HG03460 (cell line): ENCODE measurements at regions not wholly inside any gene's neighbourhood (a gene's known extent, or its start where the extent isn't known, plus 50 kb on each side); places are given as distances from the start of the nearest gene placed in this dataset.
"Not testable (repeated sequence)": the region's sequence is repeated elsewhere in the genome, so short reads cannot be mapped to it uniquely, and the experiment has no call there.

Experiments used
- ATAC-seq: cut with Tn5 transposase; IDR thresholded peaks from one replicate; pipeline ENCODE4 v1.9.1; 2021; ENCODE audit not compliant: unreplicated experiment

DNA sequence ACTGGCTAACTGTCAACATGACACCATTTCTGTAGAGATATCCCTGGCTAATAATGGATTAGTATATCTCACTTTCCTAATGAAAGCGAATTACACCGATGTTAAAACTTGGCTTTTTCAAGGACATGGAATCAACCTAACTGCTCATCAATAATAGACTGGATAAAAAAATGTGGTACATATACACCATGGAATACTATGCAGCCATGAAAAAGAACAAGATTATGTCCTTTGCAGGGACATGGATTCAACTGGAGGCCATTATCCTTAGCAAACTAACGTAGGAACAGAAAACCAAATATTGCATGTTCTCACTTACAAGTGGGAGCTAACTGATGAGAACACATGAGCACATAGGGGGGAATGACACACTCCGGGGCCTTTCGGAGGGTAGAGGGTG, 62.6 kb downstream of the ZIC1 start:
- ATAC-seq: no peak

DNA sequence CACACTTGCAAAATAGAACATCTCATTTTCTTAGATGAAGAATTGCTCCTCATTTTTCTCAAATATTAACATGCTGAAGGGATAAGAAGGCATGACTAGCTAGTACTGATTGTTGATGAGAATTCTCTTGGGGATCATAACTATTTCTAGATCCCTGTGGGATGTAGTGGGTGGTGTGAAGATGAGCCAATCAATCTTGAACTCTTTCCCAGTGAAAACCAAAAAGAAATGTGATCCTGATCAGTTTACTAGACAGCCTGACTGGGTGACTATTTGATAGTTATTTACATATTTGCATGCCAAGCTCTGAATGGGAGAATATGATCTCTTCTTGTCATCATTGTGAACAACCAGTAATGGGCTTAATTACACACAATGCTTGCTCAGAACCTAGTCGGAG, 63.7 kb downstream of the ZIC1 start:
- no peak for ATAC-seq

DNA sequence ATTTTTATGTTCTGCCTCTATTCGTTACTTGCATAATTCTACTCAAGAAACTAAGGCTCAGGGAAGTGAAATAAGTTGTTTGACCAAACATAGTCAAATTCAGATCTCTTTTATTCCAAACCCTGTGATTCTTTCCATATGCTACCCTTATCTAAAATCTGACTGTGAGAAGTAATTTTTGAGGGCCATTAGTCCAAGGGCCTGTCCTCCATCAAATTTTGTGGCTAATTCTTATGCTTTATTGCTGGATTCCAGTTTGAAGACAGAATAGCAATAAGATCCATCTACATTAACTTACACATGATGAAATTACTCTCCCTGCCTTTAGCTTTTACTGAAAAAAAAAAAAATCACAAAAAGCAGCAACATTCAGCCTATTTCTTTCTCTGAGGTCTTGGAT, 74.0 kb downstream of the ZIC1 start:
- no peak for ATAC-seq

DNA sequence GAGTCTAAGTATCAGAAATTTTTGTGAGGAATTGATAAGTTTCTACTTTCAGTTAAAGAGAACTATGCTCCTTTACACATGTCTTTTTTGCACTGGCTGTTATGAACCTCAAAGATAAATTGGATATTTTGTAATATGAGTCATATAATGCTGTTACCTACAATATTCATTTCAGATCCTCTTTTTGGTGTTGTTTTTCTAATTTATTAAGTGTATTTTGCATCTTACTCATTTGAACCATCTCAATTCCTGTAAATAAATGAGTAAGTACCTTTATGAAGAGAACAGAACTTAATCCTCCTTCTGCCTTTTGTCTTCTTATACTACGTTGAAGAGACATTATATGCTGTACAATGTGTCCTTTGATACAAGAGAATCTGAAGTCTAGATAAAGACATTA, 74.4 kb downstream of the ZIC1 start:
- no peak for ATAC-seq

DNA sequence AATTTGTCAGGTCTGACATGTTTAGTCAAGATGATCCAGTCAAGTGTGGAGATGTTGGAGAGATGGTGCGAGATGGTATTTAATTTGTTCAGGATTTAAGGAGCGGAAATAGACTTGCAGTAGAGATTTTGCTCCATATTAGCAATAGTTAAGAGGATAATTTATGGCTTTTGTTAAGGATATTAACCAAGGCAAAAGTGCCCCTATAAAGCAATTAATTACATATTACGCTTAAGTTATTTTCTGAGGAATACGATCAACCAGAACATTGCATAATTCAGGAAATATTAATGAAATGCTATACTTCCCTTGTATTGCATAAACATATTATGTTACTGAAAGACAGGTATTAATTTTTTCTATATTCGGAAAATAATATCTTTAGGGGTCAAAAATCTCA, 83.9 kb downstream of the ZIC1 start:
- ATAC-seq: no peak

DNA sequence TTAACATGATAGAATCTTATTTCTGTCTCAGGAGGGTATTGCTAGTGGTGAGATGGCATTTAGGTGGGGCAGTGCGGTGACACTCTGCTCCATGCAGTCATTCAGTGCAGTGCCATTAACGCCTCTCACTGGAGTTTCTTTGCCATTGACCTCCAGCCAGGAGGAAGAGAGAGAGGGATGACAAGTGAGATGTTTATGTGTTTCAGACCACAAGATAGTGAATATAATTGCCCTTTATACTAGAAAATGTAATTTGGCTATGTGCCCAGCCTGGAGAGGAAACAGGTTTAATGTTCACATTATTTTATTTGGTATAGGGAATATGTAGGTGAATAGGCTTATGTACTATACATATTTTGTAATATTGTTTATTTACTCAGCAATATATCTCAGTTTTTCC, 84.5 kb downstream of the ZIC1 start:
- ATAC-seq: no peak

DNA sequence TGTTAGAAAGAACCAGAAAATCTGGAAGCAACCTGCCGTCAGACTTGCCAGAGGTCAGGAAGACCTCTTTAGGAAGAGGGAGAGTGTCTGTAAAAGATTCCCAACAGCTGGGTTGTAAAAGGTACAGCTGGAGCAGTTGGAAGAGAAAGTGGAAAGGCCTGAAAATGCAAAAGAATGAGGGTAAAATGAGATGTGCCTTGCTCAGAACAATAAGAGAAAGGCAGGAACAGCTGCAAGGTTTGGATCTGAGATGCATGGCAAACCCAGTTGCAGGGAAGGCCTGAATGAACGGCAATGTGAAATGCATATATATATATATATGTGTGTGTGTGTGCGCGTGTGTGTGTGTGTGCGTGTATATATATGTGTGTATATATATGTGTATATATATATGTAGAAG, 88.1 kb downstream of the ZIC1 start:
- ATAC-seq: no peak

DNA sequence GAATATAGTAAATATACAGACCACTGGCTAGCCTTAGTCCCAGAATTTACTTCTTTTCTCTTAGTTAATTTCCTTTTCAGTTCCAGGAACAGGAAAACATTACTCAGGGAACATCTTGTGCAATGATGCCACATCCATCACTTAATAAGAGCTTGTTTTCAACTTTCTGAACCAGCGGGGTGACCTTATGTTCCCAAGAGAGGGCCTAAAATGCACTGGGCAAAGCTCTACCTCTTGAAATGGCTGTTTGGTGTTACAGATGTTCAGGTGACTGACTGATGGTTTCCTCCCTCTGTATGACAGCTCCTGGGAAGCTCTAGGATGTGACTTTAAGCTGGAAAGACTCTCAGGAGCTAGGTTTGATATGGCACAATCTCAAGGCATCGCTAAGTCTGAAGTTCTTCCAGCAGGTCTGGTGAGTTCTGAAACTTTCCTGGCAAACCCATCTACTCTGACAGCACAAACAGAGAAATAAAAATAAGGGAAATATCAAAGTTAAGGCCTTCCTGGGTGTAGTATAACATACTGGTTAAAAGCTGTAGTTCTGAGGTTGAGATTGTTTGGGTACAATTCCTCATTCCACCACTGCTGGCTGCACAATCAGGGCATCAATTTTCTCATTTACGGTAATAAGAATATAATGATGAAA, 98.6 kb downstream of the ZIC1 start:
- no peak for ATAC-seq

DNA sequence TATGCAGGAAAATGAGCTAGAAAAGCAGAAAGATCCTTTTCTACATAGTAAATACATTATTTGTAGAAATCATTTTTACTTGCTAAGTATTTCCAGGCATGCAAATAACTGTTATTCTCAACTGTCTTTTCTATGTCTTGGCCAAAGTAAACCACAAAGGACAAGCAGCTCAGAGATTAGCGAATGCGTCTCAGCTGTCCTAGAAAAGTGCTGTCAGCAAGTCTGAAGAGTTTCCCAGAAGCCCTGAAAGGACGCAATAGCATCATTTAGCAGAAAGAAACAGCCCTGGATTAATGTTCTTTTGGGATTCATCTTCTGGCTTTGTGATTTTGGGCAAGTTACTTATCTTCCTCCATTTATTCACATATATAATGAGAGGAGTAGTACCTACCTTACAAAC, 100.3 kb downstream of the ZIC1 start:
- ATAC-seq: no peak

DNA sequence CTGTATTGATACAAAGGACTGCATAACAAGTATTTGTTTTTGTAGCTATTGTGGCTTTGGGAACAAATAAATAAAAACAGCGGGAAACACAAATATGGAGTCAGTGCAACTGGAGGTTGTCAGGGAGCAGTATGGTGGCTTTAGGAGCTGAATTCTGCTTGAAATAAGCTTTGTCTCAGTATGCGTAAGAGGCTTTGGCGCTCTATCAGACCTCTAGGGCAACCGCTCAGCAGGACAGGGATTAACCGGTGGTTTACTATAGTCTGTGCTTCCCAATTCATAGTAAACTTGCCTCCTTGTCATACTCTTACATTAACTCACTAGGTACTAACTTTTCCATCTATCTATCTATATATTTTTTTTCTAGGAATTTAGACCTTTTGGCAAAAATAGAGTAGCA, 104.6 kb downstream of the ZIC1 start:
- ATAC-seq: no peak

DNA sequence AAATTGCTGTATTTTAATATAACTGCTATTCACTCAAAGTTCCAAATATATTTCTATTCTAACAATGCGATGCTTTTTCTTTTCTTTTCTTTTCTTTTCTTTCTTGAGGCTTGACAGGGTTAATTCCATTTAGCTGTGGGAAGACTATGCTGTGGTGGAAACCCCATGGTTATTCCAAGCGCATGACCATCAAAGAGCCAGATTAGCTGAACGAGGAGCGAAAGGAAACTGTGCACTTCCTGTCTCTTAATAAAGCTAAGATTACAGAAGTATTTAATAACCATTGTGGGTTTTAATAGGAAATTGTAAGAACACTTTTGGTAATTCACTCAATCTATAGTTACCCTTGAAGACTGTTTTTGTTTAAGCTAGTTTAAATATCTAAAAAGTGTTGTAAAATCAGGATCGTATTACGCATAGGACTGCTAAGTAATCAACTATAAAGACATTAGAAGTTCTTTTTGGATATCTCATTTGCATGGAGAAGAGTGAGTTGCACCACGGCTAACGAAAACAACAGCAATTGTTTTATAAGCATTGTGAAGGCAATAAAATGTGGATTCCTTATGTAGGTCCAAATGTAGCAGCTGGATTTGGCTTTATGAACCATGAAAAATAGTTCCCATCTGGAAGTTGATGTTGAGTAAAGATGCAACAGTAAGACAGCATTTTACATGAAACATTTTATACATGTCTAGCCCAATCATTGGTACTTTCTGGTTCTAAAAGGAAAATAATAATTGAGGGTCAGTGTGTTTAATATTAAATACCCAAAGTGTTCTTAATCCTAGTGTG, 105.4 kb downstream of the ZIC1 start:
- no peak for ATAC-seq

DNA sequence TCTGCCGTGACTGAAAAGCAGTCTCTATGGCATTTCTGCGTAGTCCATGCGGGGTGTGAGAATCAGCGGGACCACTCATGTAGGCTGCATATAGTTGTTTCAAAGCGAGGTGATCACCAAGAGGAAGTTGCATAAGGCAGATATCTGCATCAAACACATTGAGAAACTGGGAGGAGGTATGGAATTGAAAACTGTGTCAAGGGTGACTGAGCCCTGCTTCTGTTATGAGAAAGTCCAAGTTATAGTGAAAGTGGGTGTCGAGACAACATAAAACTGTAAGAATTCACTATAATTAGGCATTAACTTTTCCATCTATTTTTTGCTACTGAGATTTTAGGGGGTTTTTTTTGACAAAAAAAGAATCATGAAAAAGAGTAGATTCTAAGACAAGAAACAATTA, 109.3 kb downstream of the ZIC1 start:
- ATAC-seq: no peak

DNA sequence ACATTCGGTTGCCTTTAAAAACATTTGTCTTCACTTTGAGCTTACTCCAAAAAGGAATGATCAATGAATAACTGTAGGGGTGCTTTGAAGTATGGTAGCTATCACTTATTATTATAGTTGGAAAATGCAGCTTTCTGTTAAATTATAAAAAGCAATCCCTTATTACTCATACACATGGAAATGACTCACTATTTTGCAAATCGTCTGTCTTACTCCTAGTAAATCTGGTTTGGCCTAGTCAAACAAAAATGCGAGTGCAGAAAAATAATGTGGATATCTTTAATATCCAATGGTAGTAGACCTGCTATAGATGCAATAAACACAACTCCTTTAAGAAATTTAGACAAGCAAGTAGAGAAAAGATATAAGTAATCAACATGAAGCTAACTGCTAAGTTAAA, 112.5 kb downstream of the ZIC1 start:
- ATAC-seq: no peak

DNA sequence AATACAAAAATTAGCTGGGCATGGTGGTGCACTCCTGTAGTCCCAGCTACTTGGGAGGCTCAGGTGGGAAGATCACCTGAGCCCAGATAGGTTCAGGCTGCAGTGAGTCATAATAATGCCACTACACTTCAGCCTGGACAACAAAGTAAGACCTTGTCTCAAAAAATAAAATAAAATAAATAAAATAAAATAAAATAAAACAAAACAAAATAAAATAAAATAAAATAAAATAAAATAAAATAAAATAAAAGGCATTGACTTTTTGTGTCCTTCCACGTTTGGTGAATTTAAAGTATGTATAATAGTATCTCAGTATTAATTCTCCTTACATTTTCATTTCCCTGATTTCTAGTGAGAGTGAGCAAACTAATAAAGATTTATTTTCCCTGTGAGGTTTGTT, 113.6 kb downstream of the ZIC1 start:
- not testable (repeated sequence) for ATAC-seq

DNA sequence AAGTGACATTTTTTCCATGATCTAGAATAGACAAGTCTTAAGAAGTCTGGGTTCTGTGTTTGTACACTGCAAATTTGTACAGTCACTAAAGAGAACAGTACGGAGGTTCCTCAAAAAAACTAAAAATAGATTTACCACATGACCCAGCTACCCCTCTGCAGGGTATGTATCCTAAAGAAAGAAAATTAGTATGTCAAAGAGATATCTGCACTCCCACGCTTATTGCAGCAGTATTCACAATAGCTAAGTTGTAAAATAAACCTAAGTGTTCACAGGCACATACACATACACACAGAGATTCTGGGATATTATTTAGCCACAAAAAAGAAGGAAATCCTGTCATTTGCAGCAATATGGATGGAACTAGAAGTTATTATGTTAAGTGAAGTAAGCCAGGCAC, 120.4 kb downstream of the ZIC1 start:
- ATAC-seq: no peak

DNA sequence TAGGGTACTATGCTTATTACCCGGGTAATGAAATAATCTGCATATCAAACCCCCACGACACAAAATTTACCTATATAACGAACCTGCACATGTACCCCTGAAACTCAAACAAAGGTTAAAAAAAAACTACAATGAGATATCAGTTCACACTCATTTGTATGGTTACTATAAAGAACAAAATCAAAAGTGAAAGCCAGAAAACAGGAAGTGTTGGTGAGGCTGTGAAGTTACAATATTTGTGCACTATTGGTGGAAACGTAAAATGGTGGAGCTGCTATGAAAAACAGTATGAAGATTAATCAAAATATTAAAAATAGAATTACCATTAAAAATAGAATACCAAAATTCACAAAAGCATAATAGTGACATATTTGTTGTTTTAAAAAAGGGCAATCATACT, 128.9 kb downstream of the ZIC1 start:
- no peak for ATAC-seq

DNA sequence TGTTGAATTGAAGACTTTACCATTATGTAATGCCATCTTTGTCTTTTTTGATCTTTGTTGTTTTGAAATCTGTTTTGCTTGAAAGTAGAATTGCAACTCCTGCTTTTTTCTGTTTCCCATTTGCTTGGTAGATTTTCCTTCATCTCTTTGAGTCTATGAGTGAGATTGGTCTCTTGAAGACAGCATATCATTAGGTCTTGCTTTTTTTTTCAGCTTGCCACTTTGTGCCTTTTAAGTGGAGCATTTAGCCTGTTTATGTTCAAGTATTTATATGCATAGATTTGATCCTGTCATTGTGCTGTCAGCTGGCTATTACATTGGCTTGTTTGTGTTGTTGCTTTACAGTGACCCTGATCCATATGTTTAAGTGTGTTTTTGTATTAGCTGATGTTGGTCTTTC, 131.8 kb downstream of the ZIC1 start:
- ATAC-seq: no peak

DNA sequence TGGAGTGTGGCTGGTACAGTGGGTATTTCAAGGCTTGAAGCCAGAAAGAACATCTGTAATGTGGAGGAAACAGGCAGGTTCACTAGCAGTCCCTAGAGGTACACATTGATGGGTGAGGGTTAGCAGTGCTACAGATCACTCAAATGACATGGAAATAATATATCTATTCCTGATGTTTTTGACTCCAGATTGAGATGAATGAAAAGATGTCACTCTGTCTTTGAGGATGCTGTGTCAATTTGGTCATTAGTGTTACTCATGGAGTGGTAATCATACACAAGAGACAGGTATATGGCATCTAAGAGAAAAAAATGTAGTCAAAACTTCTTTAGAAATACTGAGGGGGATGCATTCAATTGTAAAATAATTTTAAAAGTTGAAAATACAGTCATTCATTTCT, 135.1 kb downstream of the ZIC1 start:
- ATAC-seq: no peak

DNA sequence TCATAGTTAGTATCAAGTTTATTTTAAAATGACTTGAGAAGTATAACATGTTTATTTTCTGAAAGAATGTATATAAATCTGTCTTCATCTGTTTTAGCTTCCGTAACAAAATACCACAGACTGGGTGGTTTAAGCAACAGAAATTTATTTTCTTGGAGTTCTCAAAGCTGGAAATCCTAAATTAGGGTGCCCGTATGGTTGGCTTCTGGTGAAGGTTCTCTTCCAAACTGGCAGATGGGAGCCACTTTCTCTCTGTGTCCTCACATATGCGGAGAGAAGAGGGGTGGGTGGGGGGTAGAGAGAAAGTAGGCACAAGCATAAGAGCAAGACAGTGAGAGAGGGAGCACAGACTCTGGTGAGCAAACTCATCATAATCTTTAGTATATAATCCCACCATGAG, 142.3 kb downstream of the ZIC1 start:
- no peak for ATAC-seq

DNA sequence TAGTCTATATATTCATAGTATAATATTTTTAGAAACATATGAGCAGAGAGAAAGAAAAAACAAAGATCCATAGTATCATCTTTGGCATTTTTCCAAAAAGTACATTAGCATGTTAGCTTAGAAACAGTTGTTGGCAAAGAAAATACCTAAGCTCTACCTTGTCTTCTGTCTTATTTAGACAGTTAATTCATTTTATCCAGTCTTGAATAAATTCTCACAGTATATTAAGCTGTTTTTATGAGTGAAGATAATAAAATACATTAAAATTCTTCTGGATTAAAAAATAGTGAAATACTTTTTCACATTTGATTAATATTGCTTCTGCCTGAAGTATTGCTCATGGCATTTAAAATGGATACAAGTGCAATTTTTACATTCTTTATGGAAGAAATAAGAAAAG, 145.2 kb downstream of the ZIC1 start:
- no peak for ATAC-seq

DNA sequence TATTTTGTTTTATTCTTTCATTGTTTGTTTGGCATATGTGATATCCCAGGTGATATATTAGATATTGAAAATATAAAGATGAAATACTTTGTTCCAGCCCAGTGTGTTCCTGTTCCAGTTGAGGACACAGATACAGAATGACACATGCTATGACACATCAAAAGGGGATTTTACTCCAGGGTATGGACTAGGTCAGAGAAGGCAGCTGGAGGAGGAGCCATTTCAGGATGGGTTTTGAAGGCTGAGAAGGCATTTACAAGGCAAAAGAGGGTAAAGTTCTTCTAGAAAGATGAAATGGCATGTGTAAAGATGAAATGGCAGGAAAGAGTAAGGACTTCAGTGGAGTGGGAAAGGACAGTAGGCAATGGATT, 163.8 kb downstream of the ZIC1 start:
- ATAC-seq: no peak

DNA sequence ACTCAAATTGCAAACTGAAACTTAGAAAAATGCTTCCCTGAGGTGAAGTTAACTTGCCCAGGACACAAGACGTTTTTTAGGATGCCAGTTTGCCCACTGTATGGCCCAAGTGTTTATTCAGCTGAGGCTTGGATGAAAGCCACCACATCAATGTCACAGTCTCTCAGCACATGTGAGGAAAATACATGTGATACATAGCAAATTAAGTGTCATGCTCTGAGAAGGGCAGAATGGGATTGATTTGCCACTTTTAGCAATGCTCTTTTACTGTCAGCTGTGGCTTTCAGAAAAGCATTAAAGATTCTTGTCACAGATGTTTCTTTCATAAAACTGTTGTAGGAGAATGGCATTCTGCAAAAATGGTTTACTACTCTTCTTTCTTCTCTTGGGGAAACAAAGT, 165.5 kb downstream of the ZIC1 start:
- no peak for ATAC-seq

DNA sequence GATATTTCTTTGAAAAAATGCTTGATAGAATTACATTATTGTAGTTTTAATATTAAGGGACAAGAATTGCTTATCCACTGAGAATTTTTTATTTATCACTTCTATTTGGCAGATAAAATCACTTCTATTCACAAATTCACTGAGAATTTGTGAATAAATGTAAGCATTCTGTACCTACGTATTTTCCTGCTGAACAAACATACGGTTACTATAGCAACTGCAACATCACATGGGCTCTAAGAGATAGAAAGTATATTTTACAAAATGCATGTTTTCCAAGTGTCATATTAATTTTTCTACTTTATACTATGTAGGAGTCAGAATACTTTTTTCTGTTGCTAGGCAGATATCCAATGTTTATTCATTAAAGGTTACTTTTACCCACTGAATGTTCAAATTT, 166.2 kb downstream of the ZIC1 start:
- ATAC-seq: no peak
